Nephron progenitor cell (in vitro differentiated cells): ENCODE measurements at regions not wholly inside any gene's neighbourhood (a gene's known extent, or its start where the extent isn't known, plus 50 kb on each side); places are given as distances from the start of the nearest gene placed in this dataset.

ENCODE experiments used
- DNase-seq: peaks from one replicate; pipeline ENCODE4 v3.0.0; 2021
- H3K27ac Mint-ChIP-seq: 2 replicates; pipeline ENCODE4 v1.8.0; 2021; ENCODE audit warnings: mild to moderate bottlenecking, moderate library complexity, mixed read lengths
- H3K27me3 Mint-ChIP-seq: 2 replicates; pipeline ENCODE4 v1.8.0; 2021; ENCODE audit warnings: mild to moderate bottlenecking, low read depth, mixed read lengths; ENCODE audit not compliant: poor library complexity
- H3K36me3 Mint-ChIP-seq: 2 replicates; pipeline ENCODE4 v1.8.0; 2021; ENCODE audit warnings: low read depth, mixed read lengths
- H3K4me1 Mint-ChIP-seq: 2 replicates; pipeline ENCODE4 v1.8.0; 2021; ENCODE audit warnings: mixed read lengths
- H3K4me3 Mint-ChIP-seq: 2 replicates; pipeline ENCODE4 v1.8.0; 2021; ENCODE audit warnings: mild to moderate bottlenecking, moderate library complexity, mixed read lengths
- H3K9me3 Mint-ChIP-seq: 2 replicates; pipeline ENCODE4 v1.8.0; 2021; ENCODE audit warnings: mild to moderate bottlenecking, moderate library complexity, mixed read lengths
- TF ChIP-seq, protein P1 (sequence below): fragments of 200-600 bp; sonication (generic); IDR thresholded peaks from 2 replicates; pipeline ENCODE4 v1.5.0; 2021; ENCODE audit warnings: antibody characterized with exemption

DNA sequence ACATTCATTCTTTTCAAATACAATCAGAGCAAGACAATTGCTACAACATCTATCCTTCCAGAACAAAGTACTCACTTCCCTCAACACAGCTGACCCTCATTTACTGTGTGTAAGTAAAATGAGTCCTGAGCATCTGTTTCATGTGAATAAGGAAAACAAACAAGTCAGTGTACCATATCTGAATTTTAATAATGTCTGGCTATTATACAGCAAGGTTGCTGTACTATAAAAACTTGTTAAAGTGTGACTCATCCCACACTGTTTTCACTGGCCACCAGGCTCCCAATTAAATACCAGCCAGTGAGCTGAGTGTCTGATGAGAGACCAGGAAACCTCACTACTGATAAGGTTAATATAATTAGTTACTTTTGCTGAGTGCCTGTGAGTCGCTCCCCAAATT lies 339.8 kb downstream of the AGTPBP1 start:
- Mint-ChIP-seq H3K27me3 (no peaks in the 10 kb centered on the region), H3K9me3 (no peaks in the 10 kb centered on the region), H3K4me1 (peaks cover 32% of the 10 kb centered on the region), H3K27ac (no peak overlapping the region), H3K36me3 (no peaks in the 10 kb centered on the region), H3K4me3 (no peak overlapping the region)
- TF ChIP-seq, protein P1, sequence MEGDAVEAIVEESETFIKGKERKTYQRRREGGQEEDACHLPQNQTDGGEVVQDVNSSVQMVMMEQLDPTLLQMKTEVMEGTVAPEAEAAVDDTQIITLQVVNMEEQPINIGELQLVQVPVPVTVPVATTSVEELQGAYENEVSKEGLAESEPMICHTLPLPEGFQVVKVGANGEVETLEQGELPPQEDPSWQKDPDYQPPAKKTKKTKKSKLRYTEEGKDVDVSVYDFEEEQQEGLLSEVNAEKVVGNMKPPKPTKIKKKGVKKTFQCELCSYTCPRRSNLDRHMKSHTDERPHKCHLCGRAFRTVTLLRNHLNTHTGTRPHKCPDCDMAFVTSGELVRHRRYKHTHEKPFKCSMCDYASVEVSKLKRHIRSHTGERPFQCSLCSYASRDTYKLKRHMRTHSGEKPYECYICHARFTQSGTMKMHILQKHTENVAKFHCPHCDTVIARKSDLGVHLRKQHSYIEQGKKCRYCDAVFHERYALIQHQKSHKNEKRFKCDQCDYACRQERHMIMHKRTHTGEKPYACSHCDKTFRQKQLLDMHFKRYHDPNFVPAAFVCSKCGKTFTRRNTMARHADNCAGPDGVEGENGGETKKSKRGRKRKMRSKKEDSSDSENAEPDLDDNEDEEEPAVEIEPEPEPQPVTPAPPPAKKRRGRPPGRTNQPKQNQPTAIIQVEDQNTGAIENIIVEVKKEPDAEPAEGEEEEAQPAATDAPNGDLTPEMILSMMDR, result no peak
- no peak for DNase-seq

DNA sequence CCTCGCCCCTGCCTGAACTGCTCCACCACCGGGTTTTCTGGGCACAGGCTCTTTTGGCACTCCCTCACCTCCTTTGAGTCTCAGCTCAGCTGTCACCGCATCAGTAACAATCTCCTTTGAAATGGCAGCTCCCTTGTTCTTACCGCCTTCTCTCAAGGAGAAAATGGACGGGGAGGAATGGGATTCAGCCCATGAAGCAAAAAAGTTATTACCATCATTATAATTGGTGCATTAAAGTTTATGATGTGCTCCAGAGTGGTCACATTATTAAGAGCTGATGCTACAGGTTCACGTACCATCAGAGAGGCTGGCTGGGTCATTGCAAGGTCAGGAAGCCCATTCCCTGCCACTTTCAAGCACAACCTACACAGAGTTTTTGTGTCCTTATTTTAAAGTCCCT lies 344.7 kb downstream of the AGTPBP1 start:
- Mint-ChIP-seq H3K4me3 (no peak overlapping the region), H3K9me3 (no peaks in the 10 kb centered on the region), H3K27ac (peak overlapping the region; percentile 77), H3K36me3 (no peaks in the 10 kb centered on the region), H3K27me3 (peaks cover 4% of the 10 kb centered on the region), H3K4me1 (peaks cover 54% of the 10 kb centered on the region)
- DNase-seq, result no peak
- TF ChIP-seq, protein P1, result no peak

DNA sequence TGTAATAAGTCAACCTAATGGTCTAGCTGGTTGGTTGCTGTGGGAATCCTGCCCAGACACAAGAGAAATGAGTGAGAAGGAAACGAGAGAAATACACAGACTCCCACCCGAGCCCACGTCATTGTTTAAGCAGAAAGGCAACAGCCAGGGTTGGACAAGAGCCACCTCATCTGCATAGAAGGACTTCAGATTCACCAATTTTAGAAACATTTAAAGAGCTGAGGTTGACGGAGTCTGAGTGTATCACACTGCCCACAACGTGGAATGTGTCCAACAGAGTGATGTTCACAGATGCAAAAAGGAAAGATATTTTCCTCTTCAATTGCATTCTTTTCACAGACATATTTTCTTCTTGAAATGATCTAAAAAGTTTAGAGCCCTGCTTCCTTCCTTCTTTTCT lies 349.5 kb downstream of the AGTPBP1 start:
- DNase-seq, result no peak
- TF ChIP-seq, protein P1, result no peak
- Mint-ChIP-seq H3K4me1 (peaks cover 65% of the 10 kb centered on the region), H3K9me3 (no peaks in the 10 kb centered on the region), H3K27me3 (peaks cover 7% of the 10 kb centered on the region), H3K36me3 (no peaks in the 10 kb centered on the region), H3K4me3 (no peak overlapping the region), H3K27ac (peak overlapping the region; percentile 50)

DNA sequence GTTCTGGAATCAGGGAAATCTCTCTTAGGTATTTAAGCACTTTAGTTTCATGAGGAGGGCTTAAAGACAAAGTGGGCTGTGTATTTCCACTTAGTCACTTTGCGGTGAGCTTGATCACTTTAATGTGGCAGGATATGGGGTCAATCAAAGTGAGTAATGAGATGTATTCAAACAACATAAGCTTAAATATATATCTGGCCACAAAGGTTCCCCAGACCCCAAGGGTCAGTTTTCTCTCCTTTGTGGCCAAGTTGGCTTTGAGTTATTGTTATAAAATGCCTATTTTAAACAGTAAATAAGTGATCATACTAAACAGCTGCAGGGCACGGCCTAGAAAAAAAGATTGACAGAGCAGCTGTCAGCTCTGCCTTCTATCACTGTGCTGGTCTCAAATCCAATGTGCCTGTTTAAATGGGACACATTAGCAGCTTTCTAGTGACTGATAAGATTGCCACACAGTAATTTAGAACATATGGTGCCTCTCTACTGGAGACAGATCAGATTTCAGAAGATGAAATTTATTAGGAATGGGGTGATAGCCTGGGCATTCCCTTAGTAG lies 363.9 kb downstream of the AGTPBP1 start:
- Mint-ChIP-seq H3K9me3 (no peaks in the 10 kb centered on the region), H3K4me3 (no peak overlapping the region), H3K27ac (no peak overlapping the region), H3K36me3 (no peaks in the 10 kb centered on the region), H3K4me1 (peaks cover 36% of the 10 kb centered on the region), H3K27me3 (peaks cover 10% of the 10 kb centered on the region)
- TF ChIP-seq, protein P1, result no peak
- no peak for DNase-seq

DNA sequence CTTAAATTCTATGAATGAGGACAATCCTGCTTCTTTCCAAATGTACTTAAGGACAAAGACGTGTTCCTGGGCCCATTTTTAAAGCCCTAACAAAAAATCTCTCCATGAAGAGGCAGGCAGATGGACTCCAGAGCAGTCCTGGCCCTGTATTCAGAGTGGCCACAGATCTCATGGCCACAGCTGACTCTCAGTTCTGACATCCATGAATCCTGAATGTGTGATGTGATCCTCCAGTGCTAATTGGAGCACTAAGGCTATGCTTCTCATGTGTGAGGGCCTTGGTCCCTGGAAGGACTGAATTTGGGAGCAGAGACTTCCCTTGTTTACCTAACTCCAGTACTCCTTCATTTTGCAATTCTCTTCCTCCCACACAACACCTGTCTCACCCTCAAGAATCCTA lies 373.0 kb downstream of the AGTPBP1 start:
- no peaks in the 10 kb centered on the region for H3K4me1 Mint-ChIP-seq
- H3K27me3 Mint-ChIP-seq, result no peaks in the 10 kb centered on the region
- DNase-seq, result no peak
- no peaks in the 10 kb centered on the region for H3K36me3 Mint-ChIP-seq
- H3K27ac Mint-ChIP-seq, result no peak overlapping the region
- TF ChIP-seq, protein P1, result no peak
- H3K9me3 Mint-ChIP-seq, result no peaks in the 10 kb centered on the region
- H3K4me3 Mint-ChIP-seq, result no peak overlapping the region

DNA sequence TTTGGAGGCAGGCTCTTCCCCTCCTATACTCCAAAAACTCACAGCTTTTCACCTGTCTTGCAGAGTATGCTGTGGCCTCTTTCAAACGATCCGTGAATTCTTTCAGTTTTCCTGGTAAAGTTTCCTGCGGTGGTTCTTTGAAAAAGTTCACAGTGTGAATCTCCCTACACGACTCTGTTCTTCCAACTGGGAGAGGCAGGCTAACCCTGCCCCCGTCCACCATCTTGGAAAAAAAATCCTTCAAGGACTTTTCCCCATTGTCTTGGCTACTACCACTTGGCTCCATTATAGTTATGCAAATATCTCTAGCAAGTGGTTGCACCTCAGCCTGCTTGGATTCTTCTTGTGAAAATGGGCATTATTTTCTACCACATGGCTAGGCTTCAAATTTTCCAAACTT lies 382.6 kb downstream of the AGTPBP1 start:
- Mint-ChIP-seq H3K27ac (no peak overlapping the region), H3K36me3 (peaks cover 23% of the 10 kb centered on the region), H3K4me3 (no peak overlapping the region), H3K9me3 (peaks cover 53% of the 10 kb centered on the region), H3K27me3 (peaks cover 2% of the 10 kb centered on the region), H3K4me1 (peaks cover 4% of the 10 kb centered on the region)
- TF ChIP-seq, protein P1, result no peak
- DNase-seq, result no peak
